ENCODE measurements at regions not wholly inside any gene's neighbourhood (a gene's known extent, or its start where the extent isn't known, plus 50 kb on each side); places are given as distances from the start of the nearest gene placed in this dataset.

DNA sequence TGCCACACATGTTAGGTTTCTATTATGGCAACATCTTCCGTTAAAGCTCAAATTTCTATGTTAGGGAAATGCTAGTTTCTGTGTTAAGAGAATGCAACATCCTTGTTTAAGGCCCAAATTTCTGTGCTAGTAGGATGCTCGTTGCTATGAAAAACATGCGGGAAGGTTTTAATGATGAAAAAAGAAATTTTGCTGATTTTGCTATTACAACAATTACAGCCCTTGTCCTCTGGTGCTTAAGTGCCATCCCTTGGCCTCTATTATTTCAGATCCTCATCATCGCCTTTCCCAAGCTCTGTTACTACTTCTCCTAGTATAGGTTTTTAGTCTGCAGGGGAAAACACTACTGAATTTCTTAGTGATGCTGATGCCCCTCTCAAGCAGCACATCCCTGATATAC, 412.6 kb upstream of the NDST3 start:
- Histone ChIP-seq H3K27me3 (no peaks in the 10 kb centered on the region), H3K9me3 (peaks cover 0 to 16% (median 7%) of the 10 kb centered on the region in 12 donors), H3K36me3 (no peaks in the 10 kb centered on the region), H3K27ac (no peak overlapping the region), H3K4me3 (no peak overlapping the region), H3K4me1 (no peaks in the 10 kb centered on the region)
- ATAC-seq (no peak), DNase-seq (no peak)
- TF ChIP-seq, protein P1, sequence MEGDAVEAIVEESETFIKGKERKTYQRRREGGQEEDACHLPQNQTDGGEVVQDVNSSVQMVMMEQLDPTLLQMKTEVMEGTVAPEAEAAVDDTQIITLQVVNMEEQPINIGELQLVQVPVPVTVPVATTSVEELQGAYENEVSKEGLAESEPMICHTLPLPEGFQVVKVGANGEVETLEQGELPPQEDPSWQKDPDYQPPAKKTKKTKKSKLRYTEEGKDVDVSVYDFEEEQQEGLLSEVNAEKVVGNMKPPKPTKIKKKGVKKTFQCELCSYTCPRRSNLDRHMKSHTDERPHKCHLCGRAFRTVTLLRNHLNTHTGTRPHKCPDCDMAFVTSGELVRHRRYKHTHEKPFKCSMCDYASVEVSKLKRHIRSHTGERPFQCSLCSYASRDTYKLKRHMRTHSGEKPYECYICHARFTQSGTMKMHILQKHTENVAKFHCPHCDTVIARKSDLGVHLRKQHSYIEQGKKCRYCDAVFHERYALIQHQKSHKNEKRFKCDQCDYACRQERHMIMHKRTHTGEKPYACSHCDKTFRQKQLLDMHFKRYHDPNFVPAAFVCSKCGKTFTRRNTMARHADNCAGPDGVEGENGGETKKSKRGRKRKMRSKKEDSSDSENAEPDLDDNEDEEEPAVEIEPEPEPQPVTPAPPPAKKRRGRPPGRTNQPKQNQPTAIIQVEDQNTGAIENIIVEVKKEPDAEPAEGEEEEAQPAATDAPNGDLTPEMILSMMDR (IDR thresholded peaks at IDR 0.05) = no peak
- intact Hi-C loops (cut with DNase I) = no loop called here
- WGBS, 4 donors = 90 to 96% (median 93%) methylated on average over 4 of the region's 4 CpGs

DNA sequence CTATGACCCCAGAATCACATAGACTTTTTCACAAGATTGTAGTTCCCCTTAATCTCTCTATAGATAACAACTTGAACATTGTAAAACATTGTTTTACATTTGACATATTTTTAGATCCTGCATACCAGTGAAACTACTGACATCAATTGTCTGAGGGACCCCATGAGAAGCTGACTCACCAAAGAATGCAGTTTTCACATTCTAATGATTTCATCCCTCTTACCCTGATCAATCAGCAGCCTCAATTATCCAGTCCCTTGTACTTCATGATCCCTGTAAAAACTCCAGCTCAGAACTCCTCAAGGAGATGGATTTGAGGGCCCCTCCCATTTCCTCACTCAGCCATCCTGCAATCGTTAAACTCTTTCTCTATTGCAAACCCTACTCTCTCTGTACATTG, 411.0 kb upstream of the NDST3 start:
- peaks cover 0 to 2% (median 0%) of the 10 kb centered on the region in 12 donors for H3K9me3 ChIP-seq
- no peaks in the 10 kb centered on the region for H3K4me1 ChIP-seq
- no peaks in the 10 kb centered on the region for H3K27me3 ChIP-seq
- 58 to 73% (median 65%) methylated on average over 1 of the region's 1 CpG for WGBS, 4 donors
- H3K27ac ChIP-seq = no peak overlapping the region
- ATAC-seq = no peak
- no peak overlapping the region for H3K4me3 ChIP-seq
- intact Hi-C loops (cut with DNase I) = no loop called here
- no peaks in the 10 kb centered on the region for H3K36me3 ChIP-seq
- DNase-seq = no peak
- TF ChIP-seq, protein P1 (IDR thresholded peaks at IDR 0.05) = no peak
- no peak for TF ChIP-seq POLR2A (IDR thresholded peaks at IDR 0.05)

DNA sequence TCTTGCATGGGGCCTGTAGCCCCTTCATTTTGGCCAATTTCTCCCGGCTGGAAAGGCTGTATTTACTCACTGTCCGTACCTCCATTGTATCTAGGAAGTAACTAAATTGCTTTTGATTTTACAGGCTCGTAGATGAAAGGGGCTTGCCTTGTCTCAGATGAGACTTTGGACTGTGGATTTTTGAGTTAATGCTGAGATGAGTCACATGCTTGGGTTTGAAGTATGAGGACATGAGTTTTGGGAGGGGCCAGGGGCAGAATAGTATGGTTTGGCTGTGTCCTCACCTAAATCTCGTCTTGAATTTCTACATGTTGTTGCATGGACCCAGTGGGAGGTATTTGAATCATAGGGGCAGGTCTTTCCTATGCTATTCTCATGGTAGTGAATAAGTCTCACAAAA, 407.6 kb upstream of the NDST3 start:
- no peaks in the 10 kb centered on the region for H3K27me3 ChIP-seq
- H3K4me3 ChIP-seq = no peak overlapping the region
- WGBS, 4 donors = 75 to 81% (median 78%) methylated on average over 4 of the region's 4 CpGs
- peaks cover 0 to 8% (median 0%) of the 10 kb centered on the region in 12 donors for H3K9me3 ChIP-seq
- ATAC-seq (no peak), DNase-seq (no peak)
- no peak overlapping the region for H3K27ac ChIP-seq
- no peak for TF ChIP-seq POLR2A (IDR thresholded peaks at IDR 0.05)
- TF ChIP-seq, protein P1 (IDR thresholded peaks at IDR 0.05) = no peak
- no peaks in the 10 kb centered on the region for H3K36me3 ChIP-seq
- no peaks in the 10 kb centered on the region for H3K4me1 ChIP-seq
- intact Hi-C loops (cut with DNase I) = no loop called here

DNA sequence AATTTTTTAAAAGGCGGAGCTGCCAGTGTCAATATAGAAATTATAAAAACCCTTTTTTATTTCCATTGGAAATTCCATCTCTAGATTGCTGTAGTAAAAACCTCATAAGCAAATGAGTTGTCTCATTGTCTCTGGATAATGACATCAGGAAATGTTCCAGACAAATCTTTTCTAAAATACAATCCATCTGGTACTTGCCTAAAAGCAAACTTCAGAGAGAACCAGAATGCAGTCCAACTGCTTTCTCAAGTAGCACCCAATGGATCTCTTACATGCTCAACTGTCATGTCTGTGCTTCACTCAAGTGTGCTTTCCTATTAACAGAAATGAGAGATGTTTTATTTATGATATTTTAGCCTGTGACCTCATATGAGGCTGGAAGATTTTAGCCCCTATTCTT, 399.6 kb upstream of the NDST3 start:
- intact Hi-C loops (cut with DNase I) = no loop called here
- WGBS, 4 donors = 79 to 83% (median 79%) methylated on average over 1 of the region's 1 CpG
- Histone ChIP-seq H3K9me3 (peaks cover 0 to 12% (median 0%) of the 10 kb centered on the region in 12 donors), H3K27ac (no peak overlapping the region), H3K4me1 (no peaks in the 10 kb centered on the region), H3K27me3 (no peaks in the 10 kb centered on the region), H3K36me3 (no peaks in the 10 kb centered on the region), H3K4me3 (no peak overlapping the region)
- TF ChIP-seq, protein P1 (IDR thresholded peaks at IDR 0.05) = no peak
- no peak for TF ChIP-seq POLR2A (IDR thresholded peaks at IDR 0.05)
- no peak for DNase-seq
- ATAC-seq = no peak
